ENCODE measurements at regions not wholly inside any gene's neighbourhood (a gene's known extent, or its start where the extent isn't known, plus 50 kb on each side); places are given as distances from the start of the nearest gene placed in this dataset.

DNA sequence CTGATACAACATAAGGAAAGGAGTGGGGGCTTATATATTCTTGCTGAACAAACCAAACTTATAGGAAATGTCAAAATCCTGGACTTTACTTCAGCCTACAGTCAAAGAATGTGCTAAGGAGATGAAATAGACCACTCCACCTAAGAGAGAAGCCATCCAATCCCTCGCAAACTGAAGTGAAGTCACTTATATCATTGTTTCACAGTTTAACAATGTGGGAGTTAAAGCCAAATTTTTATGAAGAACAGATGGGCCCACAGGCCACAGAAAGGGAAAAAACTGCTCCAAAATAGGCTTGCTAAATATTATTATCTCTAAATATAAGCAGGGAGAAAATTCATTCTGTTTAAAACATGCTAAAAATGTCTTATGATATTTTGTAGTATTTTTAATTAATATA is 233.3 kb downstream of the GAS1 start:
- Histone ChIP-seq H3K27me3 (no peaks in the 10 kb centered on the region), H3K4me1 (peaks cover 0 to 3% of the 10 kb centered on the region in 2 donors), H3K4me3 (no peak overlapping the region), H3K9me3 (no peaks in the 10 kb centered on the region), H3K27ac (no peak overlapping the region), H3K36me3 (no peaks in the 10 kb centered on the region)
- intact Hi-C loops (cut with DNase I), result loop anchor here (10.0 kb wide), 1 partner anchor 441 kb away; no protein-coding TSS in a partner anchor
- DNase-seq (ENCODE audit: low spot score in 2 of 2), result no peak
- TF ChIP-seq, protein P1, sequence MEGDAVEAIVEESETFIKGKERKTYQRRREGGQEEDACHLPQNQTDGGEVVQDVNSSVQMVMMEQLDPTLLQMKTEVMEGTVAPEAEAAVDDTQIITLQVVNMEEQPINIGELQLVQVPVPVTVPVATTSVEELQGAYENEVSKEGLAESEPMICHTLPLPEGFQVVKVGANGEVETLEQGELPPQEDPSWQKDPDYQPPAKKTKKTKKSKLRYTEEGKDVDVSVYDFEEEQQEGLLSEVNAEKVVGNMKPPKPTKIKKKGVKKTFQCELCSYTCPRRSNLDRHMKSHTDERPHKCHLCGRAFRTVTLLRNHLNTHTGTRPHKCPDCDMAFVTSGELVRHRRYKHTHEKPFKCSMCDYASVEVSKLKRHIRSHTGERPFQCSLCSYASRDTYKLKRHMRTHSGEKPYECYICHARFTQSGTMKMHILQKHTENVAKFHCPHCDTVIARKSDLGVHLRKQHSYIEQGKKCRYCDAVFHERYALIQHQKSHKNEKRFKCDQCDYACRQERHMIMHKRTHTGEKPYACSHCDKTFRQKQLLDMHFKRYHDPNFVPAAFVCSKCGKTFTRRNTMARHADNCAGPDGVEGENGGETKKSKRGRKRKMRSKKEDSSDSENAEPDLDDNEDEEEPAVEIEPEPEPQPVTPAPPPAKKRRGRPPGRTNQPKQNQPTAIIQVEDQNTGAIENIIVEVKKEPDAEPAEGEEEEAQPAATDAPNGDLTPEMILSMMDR (IDR thresholded peaks at IDR 0.05), result no peak

DNA sequence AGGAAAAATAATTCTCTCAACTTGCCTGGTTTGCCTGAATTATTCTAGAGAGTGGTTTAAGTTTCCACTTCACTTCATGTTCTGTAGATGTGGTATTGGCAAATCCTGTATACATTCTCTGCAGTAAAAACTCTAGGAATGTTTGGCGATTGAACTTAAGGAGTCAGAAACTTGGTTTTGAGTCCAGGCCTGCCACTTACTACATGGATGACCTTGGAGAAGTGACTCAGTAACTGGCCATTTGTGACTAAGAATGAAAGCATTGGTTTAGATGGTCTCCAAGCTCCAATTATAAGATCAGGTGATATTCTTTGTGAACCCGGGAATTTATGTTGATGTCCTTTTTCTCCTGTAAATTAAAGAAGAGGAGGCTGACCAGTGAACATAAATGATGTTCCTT is 233.8 kb downstream of the GAS1 start:
- TF ChIP-seq, protein P1 (IDR thresholded peaks at IDR 0.05), result no peak
- Histone ChIP-seq H3K27me3 (no peaks in the 10 kb centered on the region), H3K4me1 (peaks cover 0 to 3% of the 10 kb centered on the region in 2 donors), H3K36me3 (no peaks in the 10 kb centered on the region), H3K27ac (no peak overlapping the region), H3K9me3 (no peaks in the 10 kb centered on the region), H3K4me3 (no peak overlapping the region)
- intact Hi-C loops (cut with DNase I), result loop anchor here (10.0 kb wide), 1 partner anchor 441 kb away; no protein-coding TSS in a partner anchor
- no peak for DNase-seq (ENCODE audit: low spot score in 2 of 2)

DNA sequence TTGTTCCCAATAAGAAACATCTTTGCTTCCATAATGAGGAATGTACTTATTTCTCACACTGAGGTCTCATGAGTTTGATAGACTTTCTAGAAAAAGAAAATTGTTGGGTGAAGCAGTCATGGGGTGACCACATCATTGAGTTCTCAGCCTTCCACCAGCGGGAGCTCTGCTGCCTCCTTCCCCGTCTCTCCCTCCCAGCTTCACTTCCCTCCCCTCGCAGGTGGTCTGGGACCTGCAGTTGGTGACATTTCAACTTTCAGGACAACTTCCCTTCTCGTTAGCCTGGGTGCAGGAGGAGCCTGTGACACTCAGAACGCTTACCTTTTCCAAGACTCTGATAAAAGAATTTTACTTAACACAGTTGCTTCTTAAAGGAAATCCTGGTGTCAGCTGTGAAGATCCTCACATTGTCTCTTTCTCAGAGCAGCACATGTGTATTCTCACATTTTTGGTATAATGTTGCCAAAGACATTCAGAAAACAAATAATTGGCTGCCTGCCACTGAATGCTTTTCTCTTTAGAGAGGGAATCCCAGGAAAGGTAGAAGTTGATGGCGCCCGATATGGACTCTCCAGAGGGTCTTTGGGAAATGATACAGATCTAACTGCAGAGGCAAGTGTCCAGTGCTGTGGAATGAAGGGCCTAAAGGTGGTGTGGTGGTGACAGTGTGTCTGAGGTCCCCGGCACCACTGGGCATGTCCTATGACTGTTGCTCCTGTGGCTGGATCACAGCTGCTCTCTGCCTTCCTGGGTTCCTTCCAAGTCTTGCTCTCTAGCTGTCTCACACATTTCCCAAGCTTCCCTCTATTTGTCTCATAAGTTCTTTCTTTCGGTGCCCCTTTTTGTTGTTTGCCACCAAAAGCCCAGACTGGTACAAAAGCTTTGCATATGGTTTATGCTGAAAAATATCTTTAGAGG is 238.1 kb downstream of the GAS1 start:
- no peak for DNase-seq (ENCODE audit: low spot score in 2 of 2)
- no peaks in the 10 kb centered on the region for H3K36me3 ChIP-seq

DNA sequence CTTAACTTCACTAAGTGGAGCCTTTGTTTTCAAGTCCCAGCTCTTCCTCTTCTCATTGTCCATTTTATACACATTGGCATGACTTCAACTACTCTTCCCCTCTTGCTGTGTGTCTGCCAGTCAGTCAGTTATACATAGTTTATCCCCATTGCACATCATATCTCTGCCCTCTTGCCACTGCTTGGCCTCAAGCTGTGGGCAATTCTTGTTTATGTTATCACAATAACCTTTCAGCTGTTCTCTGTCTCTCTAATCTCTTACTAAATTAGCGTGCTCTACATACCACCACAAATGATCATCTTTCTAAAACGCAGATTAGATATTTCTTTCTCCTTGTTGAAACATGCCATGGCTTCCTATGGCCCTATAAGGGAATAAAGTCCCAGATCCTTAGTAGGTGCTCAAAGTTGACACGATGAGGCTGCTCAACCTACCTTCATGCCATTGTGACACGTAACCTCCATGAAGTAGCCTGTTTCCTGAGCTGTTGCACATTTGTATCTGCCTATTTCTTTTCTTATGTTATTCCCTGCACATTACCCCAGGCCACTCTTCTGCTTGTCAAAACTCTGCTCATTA is 239.3 kb downstream of the GAS1 start:
- no peaks in the 10 kb centered on the region for H3K9me3 ChIP-seq
- no peak for DNase-seq (ENCODE audit: low spot score in 2 of 2)

More for the DNA sequence above, 238.1 kb downstream of the GAS1 start:
- H3K4me1 ChIP-seq, result no peaks in the 10 kb centered on the region
- H3K27me3 ChIP-seq, result no peaks in the 10 kb centered on the region
- no peak overlapping the region for H3K4me3 ChIP-seq
- no peaks in the 10 kb centered on the region for H3K9me3 ChIP-seq
- H3K27ac ChIP-seq, result no peak overlapping the region
- intact Hi-C loops (cut with DNase I), result no loop called here
- TF ChIP-seq, protein P1 (IDR thresholded peaks at IDR 0.05), result no peak

DNA sequence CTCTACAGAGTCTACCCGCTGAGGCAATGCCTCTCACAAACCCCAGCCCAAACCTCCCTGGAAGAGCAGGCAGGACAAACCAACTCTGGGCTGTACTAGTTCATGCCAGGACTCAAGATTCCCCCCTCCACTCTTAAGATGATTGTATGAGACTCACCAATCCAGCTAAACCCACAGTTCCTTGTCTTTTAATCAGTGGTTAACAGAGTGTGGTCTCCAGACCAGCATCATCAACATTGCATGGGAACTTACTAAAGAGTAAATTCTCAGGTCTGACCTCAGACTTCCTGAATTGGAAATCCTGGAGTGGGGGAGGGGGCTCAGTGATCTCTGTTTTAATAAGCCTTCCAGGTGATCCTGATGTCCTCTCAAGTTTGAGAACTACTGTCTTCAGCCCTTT is 240.9 kb downstream of the GAS1 start:
- Histone ChIP-seq H3K4me3 (no peak overlapping the region), H3K4me1 (no peaks in the 10 kb centered on the region), H3K36me3 (no peaks in the 10 kb centered on the region), H3K27ac (no peak overlapping the region), H3K9me3 (no peaks in the 10 kb centered on the region), H3K27me3 (no peaks in the 10 kb centered on the region)
- DNase-seq (ENCODE audit: low spot score in 2 of 2), result no peak
- TF ChIP-seq, protein P1 (IDR thresholded peaks at IDR 0.05), result no peak
- intact Hi-C loops (cut with DNase I), result no loop called here

More for the DNA sequence above, 239.3 kb downstream of the GAS1 start:
- Histone ChIP-seq H3K4me3 (no peak overlapping the region), H3K27ac (no peak overlapping the region), H3K36me3 (no peaks in the 10 kb centered on the region), H3K4me1 (no peaks in the 10 kb centered on the region), H3K27me3 (no peaks in the 10 kb centered on the region)
- intact Hi-C loops (cut with DNase I), result no loop called here
- TF ChIP-seq, protein P1 (IDR thresholded peaks at IDR 0.05), result no peak
